OCI-LY1 (cell line): ENCODE measurements at regions not wholly inside any gene's neighbourhood (a gene's known extent, or its start where the extent isn't known, plus 50 kb on each side); places are given as distances from the start of the nearest gene placed in this dataset.

Experiments
- H2AFZ ChIP-seq: fragments of 200-600 bp; sonication (generic), shearing (Covaris generic); 2 replicates; pipeline ENCODE4 v1.6.0; 2014; ENCODE audit warnings: antibody characterized with exemption, mild to moderate bottlenecking, low read length
- H3F3A ChIP-seq: fragments of 200-600 bp; sonication (generic), shearing (Covaris generic); 2 replicates; pipeline ENCODE4 v1.6.0; 2014; ENCODE audit warnings: mild to moderate bottlenecking, antibody characterized with exemption, low read length, moderate library complexity; ENCODE audit not compliant: insufficient read depth
- H3K27ac ChIP-seq: fragments of 200-600 bp; sonication (generic); 2 replicates; pipeline ENCODE4 v1.5.1; 2014; ENCODE audit warnings: low read length, mixed run types, mild to moderate bottlenecking, low read depth; ENCODE audit not compliant: poor library complexity, severe bottlenecking
- H3K27me3 ChIP-seq: fragments of 200-600 bp; sonication (generic); 2 replicates; pipeline ENCODE4 v1.6.0; 2014; ENCODE audit warnings: antibody characterized with exemption, mild to moderate bottlenecking, low read length, moderate library complexity; ENCODE audit not compliant: insufficient read depth
- H3K36me3 ChIP-seq: fragments of 200-600 bp; sonication (generic); 2 replicates; pipeline ENCODE4 v1.6.1; 2014; ENCODE audit warnings: mild to moderate bottlenecking, antibody characterized with exemption, low read length, moderate library complexity, mixed read lengths; ENCODE audit not compliant: insufficient read depth
- H3K4me1 ChIP-seq: fragments of 200-600 bp; sonication (generic); 2 replicates; pipeline ENCODE4 v1.5.1; 2014; ENCODE audit warnings: mild to moderate bottlenecking, low read length, moderate library complexity; ENCODE audit not compliant: insufficient read depth, severe bottlenecking
- H3K4me2 ChIP-seq: fragments of 200-600 bp; sonication (generic), shearing (Covaris generic); 2 replicates; pipeline ENCODE4 v1.6.1; 2014; ENCODE audit warnings: low read length
- H3K4me3 ChIP-seq: fragments of 200-600 bp; sonication (generic); 2 replicates; pipeline ENCODE4 v1.5.1; 2014; ENCODE audit warnings: low read length, low read depth, mild to moderate bottlenecking, mixed read lengths; ENCODE audit not compliant: poor library complexity, severe bottlenecking
- H3K79me2 ChIP-seq: fragments of 200-600 bp; shearing (Covaris generic); 2 replicates; pipeline ENCODE4 v1.6.1; 2016; ENCODE audit warnings: mixed run types, low read length, mixed read lengths; ENCODE audit not compliant: insufficient read depth
- H3K9ac ChIP-seq: fragments of 200-600 bp; sonication (generic), shearing (Covaris generic); 2 replicates; pipeline ENCODE4 v1.6.1; 2014; ENCODE audit warnings: mild to moderate bottlenecking, low read length, mixed read lengths
- H3K9me2 ChIP-seq: fragments of 200-600 bp; sonication (generic), shearing (Covaris generic); 2 replicates; pipeline ENCODE4 v1.6.1; 2014; ENCODE audit warnings: low read depth, mild to moderate bottlenecking, low read length, mixed read lengths
- H3K9me3 ChIP-seq: fragments of 200-600 bp; shearing (Covaris generic); 2 replicates; pipeline ENCODE4 v1.6.1; 2014; ENCODE audit warnings: low read length, mixed read lengths
- H4K20me1 ChIP-seq: fragments of 200-600 bp; sonication (generic), shearing (Covaris generic); 2 replicates; pipeline ENCODE4 v1.6.0; 2016; ENCODE audit warnings: mild to moderate bottlenecking, low read length; ENCODE audit not compliant: insufficient read depth
- EZH2 ChIP-seq: fragments of 200-600 bp; sonication (generic), shearing (Covaris generic); IDR thresholded peaks from 2 replicates; pipeline ENCODE4 v1.8.0; 2017; ENCODE audit warnings: borderline replicate concordance, mixed run types, mild to moderate bottlenecking, antibody characterized with exemption, low read length, moderate library complexity, mixed read lengths
- TF ChIP-seq, protein P1 (sequence below): fragments of 200-600 bp; sonication (generic), shearing (Covaris generic); IDR thresholded peaks from 2 replicates; pipeline ENCODE4 v1.5.1; 2017; ENCODE audit warnings: mild to moderate bottlenecking, antibody characterized with exemption, low read length, moderate library complexity, mixed read lengths

DNA sequence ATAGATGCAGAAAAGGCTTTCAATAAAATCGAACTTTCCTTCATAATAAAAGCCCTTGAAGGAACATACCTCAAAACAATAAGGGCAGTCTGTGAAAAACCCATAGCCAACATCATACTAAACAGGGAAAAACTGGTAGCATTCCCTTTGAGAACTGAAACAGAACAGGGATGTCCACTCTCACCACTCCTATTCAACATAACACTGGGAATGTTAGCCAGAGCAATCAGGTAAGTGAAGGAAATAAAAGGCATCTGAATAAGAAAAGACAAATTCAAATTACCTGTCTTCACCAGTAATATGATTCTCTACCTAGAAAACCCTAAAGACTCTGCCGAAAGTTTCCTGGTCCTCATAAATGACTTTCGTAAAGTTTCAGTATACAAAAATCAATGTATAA lies 861.0 kb upstream of the VRK2 start:
- Histone ChIP-seq H3F3A (no peaks in the 10 kb centered on the region), H2AFZ (no peak overlapping the region), H4K20me1 (no peaks in the 10 kb centered on the region), H3K4me2 (no peak overlapping the region), H3K36me3 (no peaks in the 10 kb centered on the region), H3K9me2 (no peaks in the 10 kb centered on the region), H3K9me3 (no peaks in the 10 kb centered on the region), H3K27me3 (no peaks in the 10 kb centered on the region), H3K27ac (no peak overlapping the region), H3K79me2 (no peaks in the 10 kb centered on the region), H3K4me3 (no peak overlapping the region), H3K4me1 (no peaks in the 10 kb centered on the region), H3K9ac (no peak overlapping the region)
- no peak for TF ChIP-seq EZH2
- TF ChIP-seq, protein P1, sequence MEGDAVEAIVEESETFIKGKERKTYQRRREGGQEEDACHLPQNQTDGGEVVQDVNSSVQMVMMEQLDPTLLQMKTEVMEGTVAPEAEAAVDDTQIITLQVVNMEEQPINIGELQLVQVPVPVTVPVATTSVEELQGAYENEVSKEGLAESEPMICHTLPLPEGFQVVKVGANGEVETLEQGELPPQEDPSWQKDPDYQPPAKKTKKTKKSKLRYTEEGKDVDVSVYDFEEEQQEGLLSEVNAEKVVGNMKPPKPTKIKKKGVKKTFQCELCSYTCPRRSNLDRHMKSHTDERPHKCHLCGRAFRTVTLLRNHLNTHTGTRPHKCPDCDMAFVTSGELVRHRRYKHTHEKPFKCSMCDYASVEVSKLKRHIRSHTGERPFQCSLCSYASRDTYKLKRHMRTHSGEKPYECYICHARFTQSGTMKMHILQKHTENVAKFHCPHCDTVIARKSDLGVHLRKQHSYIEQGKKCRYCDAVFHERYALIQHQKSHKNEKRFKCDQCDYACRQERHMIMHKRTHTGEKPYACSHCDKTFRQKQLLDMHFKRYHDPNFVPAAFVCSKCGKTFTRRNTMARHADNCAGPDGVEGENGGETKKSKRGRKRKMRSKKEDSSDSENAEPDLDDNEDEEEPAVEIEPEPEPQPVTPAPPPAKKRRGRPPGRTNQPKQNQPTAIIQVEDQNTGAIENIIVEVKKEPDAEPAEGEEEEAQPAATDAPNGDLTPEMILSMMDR: no peak

DNA sequence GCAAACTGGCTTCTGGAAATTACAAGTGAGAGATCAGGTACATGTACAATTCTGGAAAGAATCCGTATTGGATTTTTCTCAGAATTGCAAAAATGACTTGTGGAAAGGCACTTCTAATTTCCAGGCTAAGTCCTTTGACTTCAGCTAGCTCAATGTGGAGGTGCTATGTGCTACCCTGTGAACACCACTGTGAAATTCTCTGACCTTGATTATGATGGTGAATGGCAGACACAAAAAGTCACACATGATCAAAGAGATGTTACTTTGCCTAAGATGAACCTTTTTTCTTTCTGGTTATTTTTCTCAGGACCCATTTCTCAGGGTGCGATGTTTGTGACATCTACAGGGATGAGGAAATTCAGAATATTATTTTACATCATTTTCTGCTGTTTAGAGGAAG lies 856.6 kb upstream of the VRK2 start:
- no peaks in the 10 kb centered on the region for H3F3A ChIP-seq
- H3K4me3 ChIP-seq: no peak overlapping the region
- no peaks in the 10 kb centered on the region for H3K27me3 ChIP-seq
- no peak overlapping the region for H3K4me2 ChIP-seq
- no peak overlapping the region for H3K27ac ChIP-seq
- H3K79me2 ChIP-seq: no peaks in the 10 kb centered on the region
- no peak overlapping the region for H3K9ac ChIP-seq
- H3K4me1 ChIP-seq: no peaks in the 10 kb centered on the region
- H3K36me3 ChIP-seq: no peaks in the 10 kb centered on the region
- H3K9me2 ChIP-seq: no peaks in the 10 kb centered on the region
- no peaks in the 10 kb centered on the region for H3K9me3 ChIP-seq
- H2AFZ ChIP-seq: no peak overlapping the region
- H4K20me1 ChIP-seq: no peaks in the 10 kb centered on the region
- TF ChIP-seq, protein P1: no peak
- no peak for TF ChIP-seq EZH2

DNA sequence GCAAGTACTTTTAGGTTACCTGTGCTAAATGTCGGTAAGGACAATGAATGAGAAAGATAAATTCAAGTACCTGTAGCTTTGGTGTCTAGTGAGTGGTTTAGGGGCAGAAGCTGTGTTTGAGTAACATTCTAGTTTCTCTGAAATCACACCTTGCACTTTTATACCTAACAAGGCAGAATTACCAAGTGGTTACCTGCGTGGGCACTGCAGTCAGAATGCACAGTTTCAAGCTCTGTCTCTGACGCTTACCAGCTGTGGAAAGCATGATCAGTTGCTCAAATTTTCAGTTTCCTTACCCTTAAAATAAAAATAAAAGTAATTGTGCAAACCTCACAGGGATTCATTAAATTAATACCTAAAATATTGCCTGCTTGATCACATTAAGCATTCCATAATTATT lies 846.9 kb upstream of the VRK2 start:
- Histone ChIP-seq H3K9ac (no peak overlapping the region), H3K4me2 (no peak overlapping the region), H4K20me1 (no peaks in the 10 kb centered on the region), H3K27me3 (no peaks in the 10 kb centered on the region), H3K4me3 (no peak overlapping the region), H3K9me3 (no peaks in the 10 kb centered on the region), H3K4me1 (no peaks in the 10 kb centered on the region), H3K79me2 (no peaks in the 10 kb centered on the region), H2AFZ (no peak overlapping the region), H3F3A (no peaks in the 10 kb centered on the region), H3K27ac (no peak overlapping the region), H3K36me3 (no peaks in the 10 kb centered on the region), H3K9me2 (no peaks in the 10 kb centered on the region)
- TF ChIP-seq EZH2: no peak
- TF ChIP-seq, protein P1: no peak
